ENCODE measurements at regions not wholly inside any gene's neighbourhood (a gene's known extent, or its start where the extent isn't known, plus 50 kb on each side); places are given as distances from the start of the nearest gene placed in this dataset.

DNA sequence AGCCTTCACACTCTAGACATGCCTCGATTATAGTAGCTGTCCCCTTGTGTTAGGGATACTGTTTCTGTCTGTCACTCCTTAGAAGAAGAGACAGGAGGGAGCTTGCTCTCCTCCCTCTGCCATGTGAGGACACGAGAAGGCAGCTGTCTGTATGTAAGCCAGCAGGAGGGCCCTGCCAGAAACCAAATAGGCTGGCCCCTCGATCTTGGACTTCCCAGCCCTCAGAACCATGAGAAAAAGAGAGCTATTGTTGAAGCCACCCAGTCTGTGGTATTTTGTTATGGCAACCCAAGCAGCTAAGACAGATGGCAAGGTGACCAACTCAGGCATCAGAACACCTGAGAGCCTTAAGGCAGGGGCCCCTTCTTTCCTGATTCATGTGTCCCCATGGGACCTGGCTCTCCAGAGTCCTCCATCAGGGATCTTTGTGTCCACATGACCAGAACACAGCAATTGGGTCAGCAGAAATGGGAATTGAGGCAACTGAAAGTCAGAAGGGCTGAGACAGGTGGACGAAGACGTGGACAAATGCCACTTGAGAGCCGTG, 65.6 kb upstream of the NPAS1 start:
- Histone ChIP-seq H3K36me3 (ENCODE audit: low read depth) (peaks cover 22% of the 10 kb centered on the region; the same call in 1 of the 2 replicates), H3K27me3 (ENCODE audit: insufficient read depth, poor library complexity, severe bottlenecking) (no peaks in the 10 kb centered on the region), H3K27ac (ENCODE audit: poor library complexity, severe bottlenecking) (no peak overlapping the region), H3K4me3 (ENCODE audit: severe bottlenecking) (no peak overlapping the region), H3K4me1 (ENCODE audit: insufficient read depth, poor library complexity, severe bottlenecking) (peaks cover 40% of the 10 kb centered on the region), H3K9me3 (ENCODE audit: severe bottlenecking) (no peaks in the 10 kb centered on the region)
- TF ChIP-seq, protein P1, sequence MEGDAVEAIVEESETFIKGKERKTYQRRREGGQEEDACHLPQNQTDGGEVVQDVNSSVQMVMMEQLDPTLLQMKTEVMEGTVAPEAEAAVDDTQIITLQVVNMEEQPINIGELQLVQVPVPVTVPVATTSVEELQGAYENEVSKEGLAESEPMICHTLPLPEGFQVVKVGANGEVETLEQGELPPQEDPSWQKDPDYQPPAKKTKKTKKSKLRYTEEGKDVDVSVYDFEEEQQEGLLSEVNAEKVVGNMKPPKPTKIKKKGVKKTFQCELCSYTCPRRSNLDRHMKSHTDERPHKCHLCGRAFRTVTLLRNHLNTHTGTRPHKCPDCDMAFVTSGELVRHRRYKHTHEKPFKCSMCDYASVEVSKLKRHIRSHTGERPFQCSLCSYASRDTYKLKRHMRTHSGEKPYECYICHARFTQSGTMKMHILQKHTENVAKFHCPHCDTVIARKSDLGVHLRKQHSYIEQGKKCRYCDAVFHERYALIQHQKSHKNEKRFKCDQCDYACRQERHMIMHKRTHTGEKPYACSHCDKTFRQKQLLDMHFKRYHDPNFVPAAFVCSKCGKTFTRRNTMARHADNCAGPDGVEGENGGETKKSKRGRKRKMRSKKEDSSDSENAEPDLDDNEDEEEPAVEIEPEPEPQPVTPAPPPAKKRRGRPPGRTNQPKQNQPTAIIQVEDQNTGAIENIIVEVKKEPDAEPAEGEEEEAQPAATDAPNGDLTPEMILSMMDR (IDR thresholded peaks at IDR 0.05; ENCODE audit: poor library complexity, severe bottlenecking), result no peak
- DNase-seq (ENCODE audit: low spot score), result no peak
- no peak for ATAC-seq (ENCODE audit: low read depth)

DNA sequence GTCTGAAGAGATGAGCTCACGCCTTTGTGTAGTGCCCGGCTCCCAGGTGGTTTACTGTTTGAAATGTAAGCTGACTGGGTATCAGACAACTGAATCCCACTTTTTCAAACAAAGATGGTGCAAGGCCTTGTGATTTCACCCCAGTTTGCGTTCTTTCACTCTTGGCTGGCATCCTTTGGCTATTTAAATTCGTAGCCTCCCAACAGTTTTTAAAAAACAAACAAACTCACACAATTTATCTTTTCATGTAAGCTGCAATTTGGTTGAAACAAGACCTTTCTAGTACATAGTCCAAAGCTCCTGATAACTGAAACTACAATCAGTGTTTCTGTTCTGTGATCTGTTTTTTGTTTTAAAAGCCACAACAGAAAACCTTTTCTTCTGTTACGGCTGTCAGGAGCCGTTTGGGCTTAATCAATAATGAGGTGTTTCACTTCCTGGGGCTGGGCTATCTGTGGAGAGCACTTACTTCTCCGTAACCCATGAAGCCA, 65.1 kb upstream of the NPAS1 start:
- Histone ChIP-seq H3K4me3 (ENCODE audit: severe bottlenecking) (no peak overlapping the region), H3K27me3 (ENCODE audit: insufficient read depth, poor library complexity, severe bottlenecking) (no peaks in the 10 kb centered on the region), H3K27ac (ENCODE audit: poor library complexity, severe bottlenecking) (peak overlapping the region; percentile 38), H3K9me3 (ENCODE audit: severe bottlenecking) (no peaks in the 10 kb centered on the region), H3K4me1 (ENCODE audit: insufficient read depth, poor library complexity, severe bottlenecking) (peaks cover 36% of the 10 kb centered on the region), H3K36me3 (ENCODE audit: low read depth) (peaks cover 23% of the 10 kb centered on the region; the same call in 1 of the 2 replicates)
- ATAC-seq (ENCODE audit: low read depth), result no peak
- DNase-seq (ENCODE audit: low spot score), result no peak
- TF ChIP-seq, protein P1 (IDR thresholded peaks at IDR 0.05; ENCODE audit: poor library complexity, severe bottlenecking), result no peak

DNA sequence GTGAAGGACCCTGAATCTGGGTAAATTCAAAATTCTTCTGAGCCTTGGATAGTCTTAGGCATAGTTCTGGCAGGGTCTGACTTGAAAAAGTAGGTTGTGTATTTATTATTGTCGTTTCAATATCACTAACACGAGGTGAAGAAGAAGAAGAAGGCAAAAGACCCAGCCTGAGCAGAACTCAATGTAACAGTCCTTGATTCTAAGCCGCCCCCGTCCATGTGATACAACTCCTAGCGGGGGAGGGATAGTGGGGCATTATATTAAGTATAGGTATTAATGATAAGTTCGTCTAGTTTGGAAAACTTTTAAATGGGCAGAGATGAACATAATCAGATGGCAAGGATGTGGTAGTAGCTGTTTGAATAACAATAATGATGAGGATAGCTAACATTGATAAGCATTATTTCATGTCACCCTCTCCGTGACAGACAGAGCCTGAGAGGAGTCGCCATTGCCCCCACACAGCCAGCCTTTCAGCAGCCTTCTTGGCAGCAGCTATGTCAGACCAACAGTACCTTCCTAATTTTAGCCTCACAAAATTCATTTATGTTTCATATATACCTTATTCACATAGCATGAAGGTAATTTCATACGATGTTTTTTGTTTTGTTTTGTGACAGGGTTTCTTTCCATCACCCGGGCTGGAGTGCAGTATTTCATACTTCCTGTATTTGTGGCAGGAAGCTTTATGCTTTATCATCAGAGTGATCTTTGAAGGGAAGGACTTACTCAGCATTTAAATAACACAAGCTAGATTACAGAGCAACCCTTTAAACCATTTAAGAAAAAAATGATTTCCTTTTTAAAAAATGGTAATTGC, 64.4 kb upstream of the NPAS1 start:
- DNase-seq (ENCODE audit: low spot score) (no peak), ATAC-seq (ENCODE audit: low read depth) (no peak)
- Histone ChIP-seq H3K9me3 (ENCODE audit: severe bottlenecking) (no peaks in the 10 kb centered on the region), H3K4me1 (ENCODE audit: insufficient read depth, poor library complexity, severe bottlenecking) (peaks cover 30% of the 10 kb centered on the region), H3K4me3 (ENCODE audit: severe bottlenecking) (no peak overlapping the region), H3K27ac (ENCODE audit: poor library complexity, severe bottlenecking) (peak overlapping the region; percentile 38), H3K27me3 (ENCODE audit: insufficient read depth, poor library complexity, severe bottlenecking) (no peaks in the 10 kb centered on the region), H3K36me3 (ENCODE audit: low read depth) (peaks cover 20% of the 10 kb centered on the region; the same call in 1 of the 2 replicates)
- TF ChIP-seq, protein P1 (IDR thresholded peaks at IDR 0.05; ENCODE audit: poor library complexity, severe bottlenecking), result no peak

DNA sequence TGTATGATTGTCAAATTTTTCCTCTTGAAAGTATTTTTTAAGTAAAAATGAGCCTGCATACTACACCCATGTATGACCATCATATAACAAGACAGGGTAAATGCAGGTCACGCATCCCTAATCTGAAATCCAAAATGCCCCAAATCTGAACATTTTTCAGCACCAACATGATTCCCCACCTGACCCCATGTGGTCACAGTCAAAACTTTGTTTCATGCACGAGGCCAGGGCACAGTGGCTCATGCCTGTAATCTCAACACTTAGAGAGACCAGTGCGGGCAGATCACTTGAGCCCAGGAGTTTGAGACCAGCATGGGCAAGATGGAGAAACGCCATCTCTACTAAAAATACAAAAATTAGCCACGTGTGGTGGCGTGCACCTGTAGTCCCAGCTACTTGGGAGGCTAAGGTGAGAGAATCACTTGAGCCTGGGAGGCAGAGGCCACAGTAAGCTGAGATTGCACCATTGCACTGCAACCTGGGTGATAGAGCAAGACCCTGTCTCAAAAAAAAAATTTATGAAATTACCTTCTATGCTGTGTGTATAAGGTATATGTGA, 63.7 kb upstream of the NPAS1 start:
- no peak for ATAC-seq (ENCODE audit: low read depth)
- TF ChIP-seq, protein P1 (IDR thresholded peaks at IDR 0.05; ENCODE audit: poor library complexity, severe bottlenecking), result no peak
- no peaks in the 10 kb centered on the region for H3K9me3 ChIP-seq (ENCODE audit: severe bottlenecking)
- H3K27me3 ChIP-seq (ENCODE audit: insufficient read depth, poor library complexity, severe bottlenecking), result no peaks in the 10 kb centered on the region
- H3K4me3 ChIP-seq (ENCODE audit: severe bottlenecking), result no peak overlapping the region
- H3K36me3 ChIP-seq (ENCODE audit: low read depth), result peaks cover 18% of the 10 kb centered on the region; the same call in 1 of the 2 replicates
- DNase-seq (ENCODE audit: low spot score), result no peak
- H3K27ac ChIP-seq (ENCODE audit: poor library complexity, severe bottlenecking), result peak overlapping the region; percentile 38
- H3K4me1 ChIP-seq (ENCODE audit: insufficient read depth, poor library complexity, severe bottlenecking), result peaks cover 23% of the 10 kb centered on the region

Data from RWPE2 (cell line).